Ammon's horn (tissue), 1 donor: ENCODE measurements at regions not wholly inside any gene's neighbourhood (a gene's known extent, or its start where the extent isn't known, plus 50 kb on each side); places are given as distances from the start of the nearest gene placed in this dataset.
"Not testable (repeated sequence)": the region's sequence is repeated elsewhere in the genome, so short reads cannot be mapped to it uniquely, and the experiment has no call there.

Source experiments
- DNase-seq: peaks from one replicate; pipeline ENCODE4 v3.0.0-alpha.2; 2016; ENCODE audit warnings: low spot score

DNA sequence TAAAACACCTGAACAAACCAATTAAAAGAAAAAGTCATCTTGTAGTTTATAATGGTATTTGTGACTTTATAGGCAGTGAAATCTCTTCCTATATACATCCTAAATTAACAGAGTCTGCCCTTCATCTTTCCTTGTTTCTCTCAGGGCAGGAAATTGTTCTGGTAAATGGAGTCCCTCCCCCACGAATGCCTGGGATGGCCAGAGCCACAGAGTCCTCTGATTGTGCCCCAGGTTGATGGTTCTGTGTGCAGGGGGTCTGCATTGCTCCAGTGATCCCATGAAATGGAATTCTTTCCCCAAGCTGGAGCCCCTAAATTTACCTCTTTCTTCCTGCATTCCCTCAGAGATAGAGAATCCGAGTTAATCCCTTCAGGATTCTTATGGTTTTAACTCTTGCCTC lies 155.5 kb downstream of the MTX2 start:
- DNase-seq, result no peak

DNA sequence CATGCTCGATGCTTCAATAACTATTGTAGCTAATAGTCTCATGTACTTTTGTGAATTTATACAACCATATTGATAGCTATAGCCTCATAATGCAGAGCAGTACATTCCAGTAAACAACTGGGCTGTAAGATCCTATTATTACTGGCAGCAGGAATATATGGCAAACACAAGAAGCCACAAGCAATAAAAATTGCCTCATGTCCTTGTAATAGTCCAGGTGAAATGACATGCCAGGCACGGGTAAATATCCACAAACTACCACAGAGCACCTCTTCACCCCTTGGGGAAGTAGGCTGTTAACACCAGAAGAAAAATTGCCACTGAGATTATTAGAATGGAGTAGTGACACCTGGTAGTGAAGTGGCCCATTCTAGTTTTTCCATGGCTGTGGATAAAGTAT lies 158.3 kb downstream of the MTX2 start:
- DNase-seq, result no peak

DNA sequence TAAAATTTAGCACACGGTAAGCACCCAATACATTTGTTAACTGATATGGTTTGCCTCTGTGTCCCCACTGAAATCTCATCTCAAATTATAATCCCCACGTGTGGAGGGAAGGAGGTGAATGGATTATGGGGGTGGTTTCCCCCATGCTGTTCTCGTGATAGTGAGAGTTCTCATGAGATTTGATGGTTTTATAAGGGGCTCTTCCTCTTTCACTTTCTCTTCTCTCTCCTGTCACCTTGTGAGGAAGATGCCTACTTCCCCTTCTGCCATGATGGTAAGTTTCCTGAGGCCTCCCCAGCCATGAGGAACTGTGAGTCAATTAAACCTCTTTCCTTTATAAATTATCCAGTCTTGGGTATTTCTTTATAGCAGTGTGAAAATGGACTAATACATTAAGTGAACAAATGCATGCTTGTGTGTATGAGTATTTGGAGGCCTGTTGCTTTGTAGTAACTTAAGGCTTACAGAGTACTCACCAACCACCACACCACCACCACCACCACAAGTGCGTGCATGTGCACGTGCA lies 159.8 kb downstream of the MTX2 start:
- DNase-seq, result not testable (repeated sequence)

DNA sequence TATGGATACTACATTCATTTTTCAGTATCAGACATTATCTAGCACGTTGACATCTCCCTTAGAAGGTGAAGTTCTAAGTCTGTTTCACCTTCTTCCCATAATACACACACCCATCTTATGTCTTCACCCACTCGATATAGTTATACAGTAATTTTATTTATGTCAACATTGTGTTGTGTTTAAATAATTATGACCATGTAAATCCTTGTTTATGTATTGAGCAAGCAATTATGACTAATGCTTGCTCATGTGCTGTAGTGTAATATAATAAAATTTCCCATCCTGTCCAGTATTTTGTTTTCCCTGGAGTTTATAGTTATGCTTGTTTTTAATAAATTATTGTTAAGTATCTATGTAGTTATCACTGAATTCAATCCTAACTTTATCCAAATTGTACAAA lies 163.2 kb downstream of the MTX2 start:
- no peak for DNase-seq

DNA sequence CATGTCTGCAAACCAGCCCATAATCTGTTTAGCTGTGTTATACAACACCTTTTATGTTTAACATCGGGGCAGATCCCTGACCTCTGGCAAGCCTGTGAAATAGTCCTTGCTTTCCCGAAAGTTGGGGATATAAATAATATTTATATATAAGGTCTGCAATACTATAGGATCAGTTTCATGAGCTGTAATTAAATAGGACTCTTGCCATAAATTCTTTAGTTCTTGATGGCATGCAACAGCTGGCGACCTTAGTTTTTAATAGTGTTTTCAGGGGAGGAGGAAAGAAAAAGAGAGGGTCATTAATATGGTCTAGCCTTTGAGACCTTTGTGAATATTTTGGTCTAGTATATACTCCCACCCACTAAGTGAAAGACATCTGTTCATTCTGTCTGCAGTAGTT lies 166.5 kb downstream of the MTX2 start:
- no peak for DNase-seq

DNA sequence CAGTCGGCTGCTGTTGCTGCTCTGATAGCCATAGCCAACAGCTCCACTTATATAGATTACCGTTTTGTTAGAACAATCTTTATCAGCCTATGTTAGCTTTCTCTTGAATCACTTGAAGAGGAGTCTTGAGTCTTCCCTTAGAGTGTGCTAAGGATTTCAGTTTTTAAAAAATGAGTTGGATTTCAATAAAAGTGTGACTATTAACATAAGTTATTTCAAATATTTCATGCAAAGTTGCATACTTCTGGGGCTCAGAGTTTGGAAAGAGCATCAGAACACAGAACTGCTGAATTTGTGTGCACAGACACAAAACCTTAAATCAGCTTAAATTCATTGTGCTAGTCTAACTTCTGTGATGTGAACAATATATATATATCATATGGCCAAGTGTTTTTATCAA lies 174.7 kb downstream of the MTX2 start:
- DNase-seq, result no peak

DNA sequence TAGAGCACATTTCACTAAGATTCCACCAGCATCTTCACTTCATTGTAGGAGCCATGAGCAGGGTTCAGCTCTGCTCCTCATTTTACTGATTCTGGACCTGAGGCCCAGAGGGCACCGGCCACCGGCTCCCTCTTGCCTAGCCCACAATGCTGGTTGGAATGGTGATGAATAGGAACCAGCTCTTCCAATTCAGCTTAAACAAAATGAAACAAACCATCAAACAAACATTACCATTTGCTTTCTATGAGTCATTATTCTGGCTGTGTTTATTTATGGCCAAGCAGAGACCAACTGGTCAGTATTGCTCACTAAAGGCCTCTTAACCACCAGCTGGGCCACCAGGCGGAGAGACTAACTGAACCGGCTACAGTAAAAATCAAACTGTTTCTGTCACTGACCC lies 176.7 kb downstream of the MTX2 start:
- no peak for DNase-seq

DNA sequence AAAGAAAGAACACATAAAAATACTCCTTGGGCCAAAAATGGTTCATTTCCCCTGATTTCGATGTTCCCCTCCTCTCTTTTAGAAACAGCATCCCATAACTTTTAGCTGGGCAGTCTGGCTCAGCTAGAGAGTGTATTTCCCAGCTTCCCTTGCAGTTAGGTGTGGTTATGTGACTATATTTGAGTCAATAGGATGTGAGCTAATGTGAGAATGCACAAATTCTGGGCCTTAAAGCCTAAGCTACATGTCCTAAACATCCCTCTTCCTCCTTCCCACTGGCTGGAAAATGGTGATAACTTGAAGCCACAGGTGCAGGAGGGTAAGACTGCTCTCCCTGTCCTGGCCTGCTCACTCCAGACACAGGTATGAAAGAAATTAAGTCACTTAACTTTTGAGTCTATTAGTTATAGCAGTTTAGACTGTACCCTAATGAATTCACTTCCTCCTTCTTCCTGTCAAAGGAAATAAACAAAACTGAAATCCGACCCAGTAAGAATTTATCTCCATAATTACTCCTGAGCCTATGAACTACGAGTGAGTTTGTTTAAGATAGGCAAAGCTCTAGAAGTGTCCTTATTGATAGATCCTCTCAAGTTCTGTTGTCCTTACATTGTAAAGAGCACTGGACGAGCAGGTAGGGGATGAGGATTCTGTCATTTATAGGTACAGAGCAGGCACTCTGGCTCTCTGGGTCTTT lies 177.6 kb downstream of the MTX2 start:
- DNase-seq, result no peak

DNA sequence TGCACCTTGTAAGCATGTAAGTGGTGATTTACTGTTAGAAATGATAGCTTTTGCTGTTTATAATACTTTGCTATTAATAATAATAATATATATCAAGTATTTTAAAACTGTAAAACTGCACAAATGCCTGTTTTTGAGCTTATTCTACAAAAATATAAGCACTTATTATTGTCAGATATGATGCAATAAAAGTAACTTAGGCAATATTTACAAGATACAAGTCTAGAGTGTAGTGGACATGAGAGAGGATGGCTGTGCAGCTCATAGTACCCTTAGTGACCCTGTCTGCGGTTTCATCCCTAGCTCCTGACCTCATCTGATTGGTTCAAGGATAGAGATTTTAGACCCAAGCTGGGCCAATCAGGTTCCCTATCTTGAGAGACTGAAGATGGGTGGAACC lies 178.4 kb downstream of the MTX2 start:
- DNase-seq, result no peak

DNA sequence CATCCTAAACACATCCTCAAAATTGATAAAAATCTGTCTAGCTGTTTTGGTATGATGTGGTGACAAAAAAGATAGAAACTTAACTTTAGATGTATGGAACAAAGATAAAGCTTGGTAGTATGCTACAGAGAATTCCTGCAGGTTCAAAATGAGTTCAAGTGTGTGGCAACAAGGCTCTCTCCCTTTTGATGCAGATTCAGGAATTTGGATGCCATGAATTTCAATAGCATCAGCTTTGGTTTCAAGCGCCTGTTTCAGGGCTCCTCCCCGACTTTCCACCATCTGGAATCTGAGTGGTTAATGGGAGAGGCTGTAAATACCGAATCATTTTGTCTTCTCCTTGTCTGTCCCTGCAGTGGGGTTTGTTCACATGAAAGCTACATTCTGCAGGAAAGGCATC lies 180.6 kb downstream of the MTX2 start:
- DNase-seq, result no peak

DNA sequence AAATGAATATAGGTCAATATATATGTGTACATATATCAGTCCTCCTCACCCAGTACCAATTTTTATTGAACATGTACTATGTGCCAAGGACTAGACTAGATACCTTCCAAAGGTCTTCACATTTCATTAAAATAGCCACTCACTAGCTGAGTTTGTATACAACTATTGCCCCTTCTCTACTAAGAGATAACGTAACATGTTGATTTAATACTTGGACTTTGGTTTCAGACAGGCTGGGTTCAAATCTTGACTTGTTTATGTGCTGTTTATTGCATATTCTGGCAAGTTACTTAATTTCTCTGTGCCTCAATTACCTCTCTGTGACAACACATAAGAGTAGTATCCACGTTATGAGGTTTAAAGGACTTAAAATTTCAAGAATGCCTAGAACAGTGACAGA lies 184.5 kb downstream of the MTX2 start:
- no peak for DNase-seq

DNA sequence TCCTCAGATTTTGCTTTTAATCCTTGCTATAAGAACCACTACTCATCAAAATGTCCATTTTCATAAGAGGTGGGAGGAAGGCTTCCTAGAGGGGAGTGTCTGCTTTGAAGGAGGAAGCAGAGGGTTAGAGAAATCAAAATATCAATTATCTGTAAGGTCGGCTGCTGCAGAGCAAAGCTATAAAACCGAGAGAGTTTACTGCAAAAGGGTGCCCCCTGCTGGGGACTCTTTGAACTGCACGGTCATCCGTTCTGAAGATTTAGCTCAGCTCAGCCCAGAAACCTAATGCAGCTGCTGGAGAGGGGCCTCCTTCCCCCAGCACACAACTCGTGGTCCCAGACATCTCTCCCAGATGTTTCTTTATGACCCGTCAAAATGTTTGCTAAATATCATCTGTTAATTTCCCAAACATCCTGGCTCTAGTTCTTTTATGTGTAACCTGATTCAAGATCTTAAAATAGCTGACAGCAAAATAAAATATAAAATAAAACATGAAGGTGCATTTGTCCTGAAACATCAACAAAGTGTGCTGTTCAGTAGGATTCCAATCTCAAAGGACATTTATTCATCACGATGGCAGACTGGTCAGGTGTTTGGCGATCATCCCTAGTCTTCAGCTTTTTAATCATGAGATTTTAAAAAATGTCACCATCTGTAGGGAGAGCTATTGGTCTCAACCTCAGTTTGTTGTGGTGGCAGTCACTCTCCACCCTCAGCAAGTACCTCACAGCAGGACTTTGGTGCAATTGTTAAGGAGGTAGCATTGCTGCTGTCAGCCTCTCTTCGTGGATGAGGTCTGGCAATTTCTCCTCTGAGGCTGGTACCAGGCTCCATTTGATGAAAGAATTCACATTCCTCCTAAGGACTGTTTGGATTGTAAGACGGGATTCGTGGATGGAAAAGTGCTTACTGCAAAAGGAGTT lies 185.9 kb downstream of the MTX2 start:
- peak; percentile 62 for DNase-seq

DNA sequence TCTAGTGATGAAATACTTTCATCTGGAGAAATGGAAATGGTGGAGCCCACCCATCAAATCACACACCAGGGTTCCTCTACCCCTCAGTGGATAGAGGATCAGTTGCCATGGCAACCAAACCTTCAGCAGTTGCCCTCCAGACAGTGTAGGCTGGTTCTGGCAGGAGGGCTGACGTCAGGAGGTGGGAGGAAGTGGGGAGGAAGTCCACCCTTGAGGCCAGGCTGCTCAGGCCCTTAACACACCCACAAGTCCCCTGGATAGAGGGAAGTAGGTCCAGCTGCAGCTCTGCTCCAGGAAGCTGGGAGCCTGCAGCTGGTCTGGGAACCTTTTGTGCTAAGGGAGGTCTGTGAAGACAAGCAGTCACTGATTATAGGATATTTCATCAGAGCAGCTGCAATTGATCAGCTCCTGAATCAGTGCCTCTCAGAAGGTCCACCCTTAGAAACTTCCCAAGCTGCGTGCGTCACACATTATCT lies 186.6 kb downstream of the MTX2 start:
- peak; percentile 3 for DNase-seq

DNA sequence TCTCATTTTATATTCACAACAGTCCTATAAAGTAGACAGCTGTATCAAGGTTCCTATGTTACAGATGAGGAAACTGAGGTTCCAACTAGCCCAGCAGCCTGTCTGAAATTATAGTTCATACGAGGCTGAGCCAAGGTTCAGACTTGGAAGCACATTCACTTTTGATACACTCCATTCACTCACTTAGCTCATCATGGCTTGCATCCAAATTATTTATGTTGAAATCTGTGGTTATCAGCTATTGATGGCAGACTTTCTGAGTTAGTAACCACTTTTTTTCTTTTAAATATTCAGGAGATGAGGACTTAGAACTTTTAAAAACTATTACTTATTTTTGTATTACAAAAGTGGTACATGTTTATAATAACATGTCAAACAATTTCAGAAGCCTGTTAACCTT lies 188.2 kb downstream of the MTX2 start:
- no peak for DNase-seq

DNA sequence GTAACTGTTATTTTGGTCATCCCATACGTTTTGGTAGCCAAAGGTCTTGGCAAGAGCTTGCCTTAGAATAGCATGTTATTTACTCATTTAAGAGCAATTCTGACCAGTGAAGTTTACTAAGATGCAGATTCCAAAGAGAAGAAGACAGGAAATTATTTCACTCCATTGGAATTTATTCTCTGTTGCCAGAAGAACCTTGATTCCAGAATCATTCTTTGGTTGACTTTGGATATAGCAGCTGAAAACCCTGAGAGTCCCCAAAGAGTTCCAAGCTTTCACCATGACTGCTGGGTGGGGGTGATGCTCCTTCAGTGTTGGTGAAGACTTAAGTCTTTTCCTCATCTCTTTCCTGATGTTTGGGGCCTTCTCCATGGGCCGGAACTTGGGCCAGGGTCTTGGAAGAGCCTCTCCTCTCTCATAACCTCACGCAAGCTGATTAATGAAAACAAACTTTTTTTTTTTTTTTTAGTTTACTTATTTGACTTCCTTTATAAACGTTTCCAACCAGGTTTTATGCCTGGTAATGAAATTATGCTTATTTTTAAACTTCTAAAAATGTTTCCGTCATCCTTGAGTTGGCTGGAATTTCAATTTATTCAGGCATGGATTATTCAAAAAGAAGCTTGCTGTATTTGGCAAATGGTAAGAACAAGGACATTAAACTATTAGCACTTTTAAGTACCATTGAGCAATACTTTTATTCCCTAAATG lies 192.0 kb downstream of the MTX2 start:
- DNase-seq, result no peak

DNA sequence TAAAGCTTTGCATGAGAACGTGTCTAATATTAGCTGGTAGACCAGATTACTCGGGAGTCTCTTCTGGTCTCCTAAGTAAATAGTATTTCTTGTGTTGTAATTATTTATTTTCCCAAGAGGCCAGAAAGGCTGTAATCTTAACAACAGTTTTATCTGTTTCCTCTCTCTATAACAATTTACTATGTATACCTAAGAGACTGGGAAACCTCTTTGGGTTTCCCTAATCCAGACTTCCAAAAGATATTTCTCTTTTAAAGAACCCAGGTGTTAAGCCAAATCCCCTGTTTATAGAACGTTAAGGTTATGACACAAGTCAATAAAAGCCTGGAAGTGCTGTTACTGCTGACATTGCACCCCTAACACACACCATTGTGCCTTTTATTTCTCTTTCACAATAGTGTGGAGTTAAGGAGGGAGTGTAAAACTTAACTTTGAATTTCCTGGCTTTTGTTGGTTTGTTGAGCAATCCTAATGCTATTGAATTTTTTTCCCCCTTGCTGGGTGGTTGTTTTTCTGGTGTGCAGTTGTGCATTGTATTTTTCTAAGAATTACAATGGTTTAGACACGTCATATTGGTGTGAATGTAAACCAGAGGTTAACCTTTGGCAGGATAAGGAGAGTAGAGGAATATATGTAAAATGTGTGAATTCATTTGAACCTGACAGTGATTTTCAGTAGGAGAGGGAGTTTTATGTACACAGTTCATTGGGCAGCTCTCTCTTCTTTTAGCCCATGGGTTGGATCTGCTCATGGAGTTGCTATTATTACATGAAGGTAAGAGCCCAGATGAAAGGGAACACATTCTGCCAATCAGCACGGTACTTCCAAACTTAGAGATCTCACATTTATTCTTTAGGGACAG lies 192.8 kb downstream of the MTX2 start:
- DNase-seq, result no peak

DNA sequence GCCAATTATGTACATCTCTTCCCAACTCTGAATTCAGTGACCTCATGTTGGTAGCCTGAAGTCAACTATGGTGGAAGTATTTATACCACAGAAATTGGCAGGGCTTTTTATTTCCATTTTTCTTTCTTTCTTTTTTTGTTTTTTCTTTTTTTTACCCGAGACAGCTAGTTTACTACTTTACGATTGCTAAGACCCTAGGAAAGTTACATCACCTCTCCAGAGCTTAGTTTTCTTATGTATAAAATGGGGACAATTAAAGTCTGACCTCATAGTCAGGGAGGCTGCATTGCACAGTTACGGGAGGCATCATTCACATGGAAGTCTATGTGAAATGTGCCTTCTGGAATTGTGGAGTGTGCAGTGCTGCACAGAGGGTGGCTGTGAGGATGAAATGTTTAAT lies 194.3 kb downstream of the MTX2 start:
- DNase-seq, result no peak

DNA sequence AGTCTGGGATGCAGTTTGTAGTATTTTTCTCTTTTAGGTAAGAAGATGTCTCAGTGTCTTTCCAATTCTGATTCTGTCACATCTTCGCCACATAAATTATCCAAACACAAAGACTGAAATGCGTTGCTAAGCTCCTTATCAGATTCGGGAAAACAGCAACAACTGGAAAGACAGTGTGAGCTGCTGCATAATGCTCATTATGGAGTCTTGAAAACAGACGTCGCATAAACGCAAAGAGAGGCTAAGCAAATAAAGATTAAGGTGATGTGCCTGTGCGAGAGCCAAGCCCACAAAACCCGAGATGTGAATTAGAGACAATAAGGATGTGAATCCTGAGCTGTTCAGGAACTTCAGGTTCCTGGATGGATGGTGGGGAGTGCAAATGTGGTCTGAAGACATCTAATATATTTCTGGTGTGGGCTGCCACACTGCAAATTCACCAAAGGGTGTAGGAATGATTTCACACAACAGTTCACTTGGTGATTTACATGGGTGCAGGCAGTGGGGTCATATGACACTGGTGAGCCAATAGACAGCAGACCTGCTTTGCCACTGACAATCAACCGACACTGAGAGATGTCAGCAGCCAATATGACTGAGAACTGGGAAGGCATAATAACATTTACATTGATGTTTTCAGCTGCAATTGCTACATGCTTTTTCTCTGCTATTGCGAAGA lies 195.8 kb downstream of the MTX2 start:
- peak; percentile 15 for DNase-seq

DNA sequence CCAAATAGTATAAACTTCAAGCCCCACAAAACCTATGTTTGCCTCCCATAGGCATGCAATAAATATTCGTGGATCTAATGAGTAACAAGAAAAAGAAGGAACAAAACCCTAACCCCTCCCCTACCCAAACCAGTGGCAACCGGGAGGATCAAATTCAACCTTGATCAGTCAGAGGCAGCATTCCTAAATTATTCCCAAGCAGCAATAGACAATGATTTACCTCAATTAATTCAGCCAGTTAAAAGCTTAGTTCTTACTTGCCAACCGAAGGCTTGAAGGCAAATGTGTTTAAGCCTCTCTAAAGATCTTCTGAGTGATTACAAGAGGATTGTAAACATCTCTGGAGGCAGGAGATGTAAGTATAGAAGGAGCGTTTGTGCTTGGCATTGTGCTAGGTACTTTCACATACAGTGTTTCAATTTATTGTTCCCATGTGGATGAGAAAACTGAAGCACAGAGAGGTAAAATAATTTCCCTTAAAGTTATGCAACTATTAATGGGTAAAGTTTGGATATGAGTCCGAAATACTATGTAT lies 197.7 kb downstream of the MTX2 start:
- DNase-seq, result no peak

DNA sequence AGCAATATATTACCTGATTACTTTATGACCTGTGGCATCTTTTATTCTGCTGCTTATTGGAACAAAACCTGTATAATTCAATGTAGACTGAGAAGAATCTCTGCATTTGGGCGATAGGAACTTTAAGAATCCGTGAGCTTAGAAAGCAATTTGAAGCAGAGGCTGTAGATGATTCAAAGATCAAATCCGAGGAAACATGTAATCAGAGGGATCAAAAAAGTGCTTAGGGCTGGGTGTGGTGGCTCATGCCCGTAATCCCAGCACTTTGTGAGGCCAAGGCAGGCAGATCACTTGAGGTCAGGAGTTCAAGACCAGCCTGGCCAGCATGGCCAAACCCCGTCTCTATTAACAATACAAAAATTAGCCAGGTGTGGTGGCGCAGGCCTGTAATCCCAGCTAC lies 198.4 kb downstream of the MTX2 start:
- DNase-seq, result no peak
